Heart left ventricle (tissue), 16 donors: ENCODE measurements at regions not wholly inside any gene's neighbourhood (a gene's known extent, or its start where the extent isn't known, plus 50 kb on each side); places are given as distances from the start of the nearest gene placed in this dataset.

Source experiments
- ATAC-seq, 4 donors: fragments of 200-7000 bp; cut with Tn5 transposase; one replicate each; pipeline ENCODE4 v1.9.1; 2020 to 2022; ENCODE audit warnings: moderate library complexity in 4 of 4, mild to moderate bottlenecking in 3 of 4, moderate number of reproducible peaks in 1 of 4
- DNase-seq, 5 donors: peaks; one replicate each; pipeline ENCODE4 v3.0.0-alpha.2; 2020
- H3K27ac ChIP-seq, 12 donors: fragments of 200-600 bp; sonication (generic) in 4 of 12; one replicate each; pipeline versions ENCODE4 v1.5.0 to v1.8.0; 2016 to 2022; ENCODE audit warnings: mild to moderate bottlenecking in 2 of 12
- H3K27me3 ChIP-seq, 9 donors: fragments of 200-600 bp; sonication (generic) in 2 of 9; one replicate each; pipeline versions ENCODE4 v1.5.1 to v1.8.0; 2016 to 2022; ENCODE audit warnings: mild to moderate bottlenecking in 3 of 9
- H3K36me3 ChIP-seq, 9 donors: fragments of 200-600 bp; sonication (generic) in 2 of 9; one replicate each; pipeline versions ENCODE4 v1.5.0 to v1.8.0; 2018 to 2022; ENCODE audit warnings: mild to moderate bottlenecking in 2 of 9
- H3K4me1 ChIP-seq, 12 donors: fragments of 200-600 bp; sonication (generic) in 4 of 12; one replicate each; pipeline versions ENCODE4 v1.5.0 to v1.8.0; 2016 to 2022; ENCODE audit warnings: mild to moderate bottlenecking in 3 of 12
- H3K4me3 ChIP-seq, 12 donors: fragments of 200-600 bp; sonication (generic) in 4 of 12; one replicate each; pipeline versions ENCODE4 v1.5.0 to v1.8.0; 2017 to 2022; ENCODE audit warnings: mild to moderate bottlenecking in 9 of 12, moderate library complexity in 4 of 12
- H3K9me3 ChIP-seq, 12 donors: fragments of 200-600 bp; sonication (generic) in 4 of 12; one replicate each; pipeline versions ENCODE4 v1.5.0 to v1.8.0; 2016 to 2022; ENCODE audit warnings: mild to moderate bottlenecking in 1 of 12
- CTCF ChIP-seq, 12 donors: fragments of 200-600 bp; sonication (generic) in 4 of 12; IDR thresholded peaks; one replicate each; pipeline versions ENCODE4 v1.5.0 to v1.8.0; 2018 to 2022; ENCODE audit warnings: antibody characterized with exemption in 12 of 12, mild to moderate bottlenecking in 5 of 12
- POLR2A ChIP-seq, 2 donors: fragments of 450-650 bp; IDR thresholded peaks; one replicate each; pipeline ENCODE4 v1.6.1; 2017; ENCODE audit warnings: antibody characterized with exemption in 2 of 2, mild to moderate bottlenecking in 2 of 2, moderate library complexity in 2 of 2
- WGBS, 4 donors: extraction: QIAGEN DNeasy Blood & Tissue Kit in 2 of 4; methylation state at CpG; one replicate each; pipeline versions ENCODE4 v1.1.5 to v1.1.7; 2013 to 2018; 5-methylcytosine and 5-hydroxymethylcytosine counted together
- intact Hi-C, 10 donors: fragments of 100-400 bp; cut with DNase I; formaldehyde crosslinking; loops; one replicate each; pipeline versions ENCODE4 v1.11.1 to v1.14.2; 2022
- donor health status: ischemic (EF 13 %, LVEDD 7.1; RV severe dilation, severe dysfunction).
- donor health status: healthy with polysubstance abuse.
- donor health status: DM: no; HTN: yes; CAD: no.
- donor health status: DM: no; HTN: no; CAD: no.
- donor health status: ischemic (EF 25% LVEDD 6.9; RV normal size, moderate dysfunction).
- donor health status: ischemic (EF 25% LVEDD 5.7; RV mildly dilated, moderate dysfunction).
- donor health status: healthy.
- donor health status: DM: yes; HTN: yes; CAD: no.
- donor health status: ischemic (EF 35%, LVEDD 5.7; RV mildly dilated, moderate dysfunction).
- donor health status: nonischemic (EF 11% LVEDD 7.7; RV severe dilation, severe dysfunction).
- donor health status: DM: yes; HTN: yes; CAD: no.
- donor health status: PGD.
- donor health status: ischemic (EF 29% LVEDD 5.4; RV normal size, mild dysfunction).
- donor health status: nonischemic (EF 23%, LVEDD 6.1; RV moderate dilation, normal function).

DNA sequence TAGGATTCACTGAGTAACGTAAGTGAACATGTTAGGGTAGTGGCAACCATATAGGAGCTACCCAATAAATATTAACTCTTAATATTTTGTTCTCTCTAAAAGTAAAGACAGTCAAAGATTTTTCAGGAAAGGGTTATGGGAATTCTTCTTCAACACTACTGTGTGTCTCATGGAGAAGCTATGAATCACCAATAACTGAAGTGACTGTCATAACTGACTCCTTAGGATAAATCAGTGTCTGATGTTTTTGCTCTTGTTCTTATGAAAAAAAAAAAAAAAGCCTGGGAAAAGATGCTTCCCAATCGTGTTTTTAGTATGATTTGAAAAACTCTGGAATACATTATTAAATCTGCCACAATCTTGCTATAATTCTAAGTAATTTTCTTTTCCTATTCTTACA lies 111.2 kb upstream of the CEP126 start:
- Histone ChIP-seq H3K27me3 (no peaks in the 10 kb centered on the region), H3K27ac (no peak overlapping the region), H3K9me3 (no peaks in the 10 kb centered on the region), H3K36me3 (no peaks in the 10 kb centered on the region), H3K4me1 (no peaks in the 10 kb centered on the region), H3K4me3 (no peak overlapping the region)
- no peak for TF ChIP-seq CTCF (IDR thresholded peaks at IDR 0.05)
- no peak for TF ChIP-seq POLR2A (IDR thresholded peaks at IDR 0.05)
- DNase-seq = no peak
- no peak for ATAC-seq
- 56 to 64% (median 62%) methylated on average over 2 of the region's 2 CpGs for WGBS, 4 donors
- intact Hi-C loops = no loop called here

DNA sequence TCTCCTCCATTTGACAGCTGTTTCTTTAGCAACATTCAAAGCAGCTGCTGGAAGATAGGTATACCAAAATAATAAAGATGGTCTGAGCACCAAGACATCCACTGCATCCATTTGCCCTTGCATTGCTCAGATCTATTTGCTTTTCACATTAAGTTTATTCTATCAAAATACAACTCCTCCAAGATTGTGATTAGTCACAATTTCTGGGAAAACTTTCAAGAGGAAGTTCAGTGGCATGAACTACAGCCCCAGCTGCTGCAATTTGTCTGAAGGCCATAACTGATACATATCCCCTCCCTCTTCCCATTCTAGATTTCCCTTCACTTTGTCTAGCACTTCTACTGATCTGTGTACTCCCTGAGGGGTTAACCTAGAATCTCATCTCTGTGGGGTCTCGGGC lies 117.5 kb upstream of the CEP126 start:
- Histone ChIP-seq H3K9me3 (no peaks in the 10 kb centered on the region), H3K4me1 (no peaks in the 10 kb centered on the region), H3K36me3 (no peaks in the 10 kb centered on the region), H3K27ac (no peak overlapping the region), H3K4me3 (no peak overlapping the region), H3K27me3 (no peaks in the 10 kb centered on the region)
- ATAC-seq (no peak), DNase-seq (no peak)
- WGBS, 4 donors = 35 to 60% (median 53%) methylated on average over 1 of the region's 1 CpG
- intact Hi-C loops = no loop called here
- TF ChIP-seq POLR2A (IDR thresholded peaks at IDR 0.05) (no peak), CTCF (IDR thresholded peaks at IDR 0.05) (no peak)

GRCh38 chr11:101792814-101793213 lies 122.0 kb upstream of the CEP126 start:
- WGBS, 4 donors = 67 to 76% (median 69%) methylated on average over 2 of the region's 2 CpGs
- Histone ChIP-seq H3K9me3 (no peaks in the 10 kb centered on the region), H3K36me3 (no peaks in the 10 kb centered on the region), H3K27me3 (no peaks in the 10 kb centered on the region), H3K4me3 (no peak overlapping the region), H3K27ac (no peak overlapping the region), H3K4me1 (no peaks in the 10 kb centered on the region)
- no peak for DNase-seq
- intact Hi-C loops = no loop called here
- no peak for TF ChIP-seq CTCF (IDR thresholded peaks at IDR 0.05)
- TF ChIP-seq POLR2A (IDR thresholded peaks at IDR 0.05) = no peak
- ATAC-seq = no peak

DNA sequence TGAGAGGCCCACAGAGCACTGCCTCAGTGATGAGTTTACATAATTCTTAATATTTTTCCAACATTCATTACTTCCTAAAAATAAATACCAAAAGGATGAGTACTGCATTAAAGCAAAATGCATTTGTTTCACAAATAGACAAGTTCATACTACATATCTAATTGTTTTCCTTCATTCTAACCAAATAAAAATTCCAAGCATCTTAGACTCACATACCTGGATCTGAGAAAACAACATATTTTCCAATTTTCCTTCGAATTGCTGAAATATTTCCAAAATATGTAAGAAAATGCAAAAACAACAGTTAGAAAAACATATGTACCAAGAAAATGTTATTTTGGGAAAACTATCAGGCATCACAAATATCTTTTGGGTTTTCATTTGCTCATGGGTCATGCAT lies 127.9 kb upstream of the CEP126 start:
- H3K4me3 ChIP-seq = no peak overlapping the region
- DNase-seq (no peak), ATAC-seq (no peak)
- H3K4me1 ChIP-seq = no peaks in the 10 kb centered on the region
- H3K9me3 ChIP-seq = peaks cover 0 to 7% (median 0%) of the 10 kb centered on the region in 12 donors
- H3K27me3 ChIP-seq = no peaks in the 10 kb centered on the region
- 35 to 51% (median 49%) methylated on average over 1 of the region's 1 CpG for whole genome bisulfite sequencing, 4 donors
- intact Hi-C loops = no loop called here
- no peak for TF ChIP-seq CTCF (IDR thresholded peaks at IDR 0.05)
- TF ChIP-seq POLR2A (IDR thresholded peaks at IDR 0.05) = no peak
- no peaks in the 10 kb centered on the region for H3K36me3 ChIP-seq
- no peak overlapping the region for H3K27ac ChIP-seq
